Myocyte (in vitro differentiated cells): ENCODE measurements at regions not wholly inside any gene's neighbourhood (a gene's known extent, or its start where the extent isn't known, plus 50 kb on each side); places are given as distances from the start of the nearest gene placed in this dataset.
"Not testable (repeated sequence)": the region's sequence is repeated elsewhere in the genome, so short reads cannot be mapped to it uniquely, and the experiment has no call there.

Experiments
- DNase-seq: peaks from one replicate; pipeline ENCODE4 v3.0.0-alpha.2; 2012; ENCODE audit warnings: low read depth

- DNase-seq = peak; percentile 95
Measured at GRCh38 chr16:86951831-86952598, 365.2 kb downstream of the C16orf95 start.

GRCh38 chr16:86952769-86953168 lies 364.4 kb downstream of the C16orf95 start:
- peak; percentile 53 for DNase-seq

- DNase-seq = no peak
Measured at GRCh38 chr16:86953631-86954391, 363.4 kb downstream of the C16orf95 start.

- peak; percentile 87 for DNase-seq
Measured at GRCh38 chr16:86955136-86955855, 361.9 kb downstream of the C16orf95 start.

- DNase-seq = no peak
Measured at GRCh38 chr16:86956437-86956836, 360.8 kb downstream of the C16orf95 start.

- DNase-seq = not testable (repeated sequence)
Measured at GRCh38 chr16:86957662-86958198, 359.5 kb downstream of the C16orf95 start.

GRCh38 chr16:86958423-86958822 lies 358.8 kb downstream of the C16orf95 start:
- no peak for DNase-seq

GRCh38 chr16:86959091-86959651 lies 358.0 kb downstream of the C16orf95 start:
- DNase-seq = no peak

GRCh38 chr16:86959729-86960128 lies 357.5 kb downstream of the C16orf95 start:
- DNase-seq = no peak

GRCh38 chr16:86960266-86960665 lies 356.9 kb downstream of the C16orf95 start:
- DNase-seq = no peak

- peak; percentile 57 for DNase-seq
Measured at GRCh38 chr16:86961171-86961601, 356.0 kb downstream of the C16orf95 start.

- DNase-seq = no peak
Measured at GRCh38 chr16:86962259-86962658, 354.9 kb downstream of the C16orf95 start.

- DNase-seq = no peak
Measured at GRCh38 chr16:86962913-86963312, 354.3 kb downstream of the C16orf95 start.

GRCh38 chr16:86963600-86964575 lies 353.3 kb downstream of the C16orf95 start:
- DNase-seq = no peak

- DNase-seq = no peak
Measured at GRCh38 chr16:86964796-86965241, 352.4 kb downstream of the C16orf95 start.

- no peak for DNase-seq
Measured at GRCh38 chr16:86965331-86965730, 351.9 kb downstream of the C16orf95 start.

- peak; percentile 48 for DNase-seq
Measured at GRCh38 chr16:86965840-86966550, 351.2 kb downstream of the C16orf95 start.

GRCh38 chr16:86966777-86967176 lies 350.4 kb downstream of the C16orf95 start:
- DNase-seq = no peak

- DNase-seq = no peak
Measured at GRCh38 chr16:86968866-86969265, 348.3 kb downstream of the C16orf95 start.
